CD4-positive, alpha-beta T cell treated with Interferon alpha-2 for 1 hour (primary cell): ENCODE measurements at regions not wholly inside any gene's neighbourhood (a gene's known extent, or its start where the extent isn't known, plus 50 kb on each side); places are given as distances from the start of the nearest gene placed in this dataset.
A peak's percentile ranks its signal among the peaks of the same experiment; 100 is the strongest.

Experiments used
- DNase-seq, 2 donors: peaks; one replicate each; pipeline ENCODE4 v3.0.0-alpha.2; 2020 to 2022

DNA sequence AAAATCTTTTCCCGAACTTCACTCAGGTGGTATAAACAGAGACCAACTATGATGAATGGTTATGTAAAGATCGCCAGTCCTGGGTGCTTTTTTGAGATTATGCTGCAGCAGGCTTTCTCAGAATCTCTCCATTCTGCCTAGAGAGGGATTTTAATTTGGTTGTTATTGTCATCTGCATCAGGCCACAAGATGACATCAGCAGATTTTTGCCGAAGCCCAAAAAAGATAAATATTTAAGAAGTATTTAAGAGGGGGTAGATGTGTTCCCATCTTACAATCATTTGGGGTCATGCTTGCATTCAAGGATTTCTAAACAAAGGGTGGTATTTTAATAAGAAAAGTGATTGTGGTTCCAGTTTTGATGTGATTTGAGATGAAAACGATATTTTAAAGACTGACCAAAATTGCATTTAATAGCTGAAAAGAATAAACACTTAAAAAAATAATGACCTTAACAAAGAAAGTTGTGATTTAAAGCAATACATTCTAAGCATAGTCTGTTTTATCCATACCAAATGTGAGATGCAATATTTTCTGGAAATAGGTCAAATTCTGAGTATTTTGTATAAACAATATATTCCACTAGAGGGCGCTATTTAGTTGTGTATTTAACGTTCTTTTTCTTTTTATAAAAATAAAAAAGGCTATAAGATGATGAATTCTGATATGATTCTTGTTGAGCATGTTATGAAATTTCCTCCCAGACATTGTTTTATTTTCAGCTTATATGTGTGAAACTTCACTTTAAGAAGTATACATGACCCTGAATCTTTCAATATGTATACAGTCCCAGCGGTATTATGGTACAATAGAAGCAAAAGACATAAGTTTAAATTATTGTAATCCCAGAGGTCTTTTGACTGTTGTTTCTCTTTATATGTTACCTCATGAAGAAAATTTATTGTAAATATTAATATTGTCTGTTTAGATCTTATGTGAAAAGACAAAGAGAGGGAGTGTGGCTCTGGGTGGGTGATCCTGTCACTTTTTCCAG is 51.0 kb upstream of the ZFP64 start:
- peak in 1 of 2 donors; percentile 48 for DNase-seq
